ENCODE measurements at regions not wholly inside any gene's neighbourhood (a gene's known extent, or its start where the extent isn't known, plus 50 kb on each side); places are given as distances from the start of the nearest gene placed in this dataset.

DNA sequence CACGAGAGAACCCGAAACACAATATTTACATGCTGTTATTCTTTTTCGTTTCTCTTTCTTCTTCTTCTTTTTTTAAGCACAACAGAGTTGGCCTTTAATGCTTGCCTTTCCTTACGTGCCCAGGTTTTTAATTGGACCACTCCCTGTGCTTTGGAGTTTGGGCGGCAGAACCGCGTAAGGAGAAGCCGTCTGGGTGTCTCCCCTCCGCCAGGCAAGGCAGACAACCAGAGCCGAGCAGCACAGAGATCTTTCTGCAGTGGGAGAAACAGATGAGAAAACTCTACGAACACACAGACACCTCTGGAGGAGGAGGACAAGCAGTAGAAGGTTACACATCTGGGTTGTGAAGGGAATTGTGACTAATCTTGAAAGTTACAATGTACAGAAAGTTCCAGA lies 150.0 kb upstream of the UBL3 start:
- intact Hi-C loops (cut with DNase I): no loop called here
- Histone ChIP-seq H3K27me3 (ENCODE audit: low read depth) (no peaks in the 10 kb centered on the region), H3K4me1 (no peaks in the 10 kb centered on the region), H3K4me3 (no peak overlapping the region), H3K9me3 (no peaks in the 10 kb centered on the region), H3K36me3 (no peaks in the 10 kb centered on the region), H3K27ac (no peak overlapping the region)
- no peak for DNase-seq
- no peak for ATAC-seq
- no peak for TF ChIP-seq CTCF (IDR thresholded peaks at IDR 0.05)

GRCh38 chr13:29999492-30000369 lies 149.3 kb upstream of the UBL3 start:
- Histone ChIP-seq H3K27me3 (ENCODE audit: low read depth) (no peaks in the 10 kb centered on the region), H3K36me3 (no peaks in the 10 kb centered on the region), H3K9me3 (no peaks in the 10 kb centered on the region), H3K4me3 (no peak overlapping the region), H3K27ac (no peak overlapping the region), H3K4me1 (no peaks in the 10 kb centered on the region)
- DNase-seq: no peak
- no peak for ATAC-seq
- intact Hi-C loops (cut with DNase I): no loop called here
- TF ChIP-seq CTCF (IDR thresholded peaks at IDR 0.05): no peak

- H3K36me3 ChIP-seq: no peaks in the 10 kb centered on the region
- no peaks in the 10 kb centered on the region for H3K9me3 ChIP-seq
- DNase-seq: no peak
- no peak overlapping the region for H3K27ac ChIP-seq
- no peak for ATAC-seq
- intact Hi-C loops (cut with DNase I): no loop called here
- H3K4me3 ChIP-seq: no peak overlapping the region
- no peaks in the 10 kb centered on the region for H3K27me3 ChIP-seq (ENCODE audit: low read depth)
- no peaks in the 10 kb centered on the region for H3K4me1 ChIP-seq
- TF ChIP-seq CTCF (IDR thresholded peaks at IDR 0.05): no peak
Observed at GRCh38 chr13:29996316-29996715, 145.9 kb upstream of the UBL3 start.

- ATAC-seq (no peak), DNase-seq (no peak)
Observed at GRCh38 chr13:29994911-29995595, 144.6 kb upstream of the UBL3 start.

More at GRCh38 chr13:29994911-29995595, 144.6 kb upstream of the UBL3 start:
- no peaks in the 10 kb centered on the region for H3K27me3 ChIP-seq (ENCODE audit: low read depth)
- H3K27ac ChIP-seq: no peak overlapping the region
- H3K4me3 ChIP-seq: no peak overlapping the region
- no peak for TF ChIP-seq CTCF (IDR thresholded peaks at IDR 0.05)
- intact Hi-C loops (cut with DNase I): no loop called here
- H3K9me3 ChIP-seq: no peaks in the 10 kb centered on the region
- H3K4me1 ChIP-seq: no peaks in the 10 kb centered on the region
- H3K36me3 ChIP-seq: no peaks in the 10 kb centered on the region

Measured in lower lobe of right lung (tissue), 2 donors.